MCF 10A (cell line): ENCODE measurements at regions not wholly inside any gene's neighbourhood (a gene's known extent, or its start where the extent isn't known, plus 50 kb on each side); places are given as distances from the start of the nearest gene placed in this dataset.

Source experiments
- BruUV-seq: library from RNA; stranded (reverse); fragments of 400-500 nt; replicated peaks from 2 replicates; lab custom pipeline; 2021; lab: Mats Ljungman, UMichigan
- CTCF ChIA-PET: fragments of 300-600 bp; sonication (Branson Sonifier 250); formaldehyde crosslinking; extraction: SDS; loops from one replicate; lab custom pipeline; 2021; ENCODE audit warnings: antibody characterized with exemption, inconsistent platforms; lab: Yijun Ruan, JAX
- POLR2A ChIA-PET: fragments of 300-600, 350-650 bp; sonication (Branson Sonifier 250); formaldehyde crosslinking; extraction: SDS; loops from one replicate; lab custom pipeline; 2020; ENCODE audit warnings: antibody characterized with exemption, inconsistent platforms; lab: Yijun Ruan, JAX
- DNase-seq: peaks from one replicate; pipeline ENCODE4 v3.0.0-alpha.2; 2018; ENCODE audit not compliant: unreplicated experiment
- H3K27ac Mint-ChIP-seq: one replicate; pipeline ENCODE4 v1.8.0; 2022; ENCODE audit warnings: mild to moderate bottlenecking, low read depth, mixed read lengths; ENCODE audit not compliant: unreplicated experiment
- H3K27me3 Mint-ChIP-seq: one replicate; pipeline ENCODE4 v1.8.0; 2022; ENCODE audit warnings: mixed read lengths; ENCODE audit not compliant: insufficient read depth, unreplicated experiment
- H3K36me3 Mint-ChIP-seq: one replicate; pipeline ENCODE4 v1.8.0; 2022; ENCODE audit warnings: mild to moderate bottlenecking, moderate library complexity, mixed read lengths; ENCODE audit not compliant: insufficient read depth, unreplicated experiment
- H3K4me1 Mint-ChIP-seq: one replicate; pipeline ENCODE4 v1.8.0; 2022; ENCODE audit warnings: mixed read lengths; ENCODE audit not compliant: insufficient read depth, unreplicated experiment
- H3K4me3 Mint-ChIP-seq: one replicate; pipeline ENCODE4 v1.8.0; 2022; ENCODE audit warnings: mild to moderate bottlenecking, moderate library complexity, mixed read lengths; ENCODE audit not compliant: unreplicated experiment
- H3K9me3 Mint-ChIP-seq: one replicate; pipeline ENCODE4 v1.8.0; 2022; ENCODE audit warnings: mixed read lengths; ENCODE audit not compliant: unreplicated experiment
- intact Hi-C: fragments of 100-400 bp; cut with micrococcal nuclease; formaldehyde crosslinking; loops from 2 replicates; pipeline ENCODE4 v1.14.1; 2022
- TF ChIP-seq, protein P1 (sequence below): fragments of 200-600 bp; IDR thresholded peaks from one replicate; pipeline ENCODE4 v1.8.0; 2022; ENCODE audit warnings: antibody characterized with exemption, mild to moderate bottlenecking; ENCODE audit not compliant: unreplicated experiment

DNA sequence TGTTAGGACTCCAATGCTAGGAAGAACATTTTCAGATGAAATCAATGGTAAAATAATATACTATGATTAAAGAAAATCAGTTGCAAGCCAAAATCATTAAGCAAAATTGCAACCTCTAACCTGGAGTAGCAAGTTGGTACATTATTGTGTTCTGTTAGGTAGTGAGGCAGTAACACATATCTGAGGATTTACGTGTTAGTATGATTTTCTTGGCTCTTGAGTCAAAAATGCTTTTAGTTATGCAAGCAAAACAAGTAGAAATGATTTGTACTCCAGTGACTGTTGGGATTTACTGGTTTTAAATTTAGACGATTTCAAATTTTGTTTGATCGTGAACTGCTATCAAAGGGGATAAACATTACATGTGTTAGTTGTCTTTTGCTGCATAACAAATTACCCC is 293.0 kb upstream of the BTBD3 start:
- no TSS peak for BruUV-seq
- DNase-seq, result no peak
- H3K27me3 Mint-ChIP-seq, result no peaks in the 10 kb centered on the region
- TF ChIP-seq, protein P1, sequence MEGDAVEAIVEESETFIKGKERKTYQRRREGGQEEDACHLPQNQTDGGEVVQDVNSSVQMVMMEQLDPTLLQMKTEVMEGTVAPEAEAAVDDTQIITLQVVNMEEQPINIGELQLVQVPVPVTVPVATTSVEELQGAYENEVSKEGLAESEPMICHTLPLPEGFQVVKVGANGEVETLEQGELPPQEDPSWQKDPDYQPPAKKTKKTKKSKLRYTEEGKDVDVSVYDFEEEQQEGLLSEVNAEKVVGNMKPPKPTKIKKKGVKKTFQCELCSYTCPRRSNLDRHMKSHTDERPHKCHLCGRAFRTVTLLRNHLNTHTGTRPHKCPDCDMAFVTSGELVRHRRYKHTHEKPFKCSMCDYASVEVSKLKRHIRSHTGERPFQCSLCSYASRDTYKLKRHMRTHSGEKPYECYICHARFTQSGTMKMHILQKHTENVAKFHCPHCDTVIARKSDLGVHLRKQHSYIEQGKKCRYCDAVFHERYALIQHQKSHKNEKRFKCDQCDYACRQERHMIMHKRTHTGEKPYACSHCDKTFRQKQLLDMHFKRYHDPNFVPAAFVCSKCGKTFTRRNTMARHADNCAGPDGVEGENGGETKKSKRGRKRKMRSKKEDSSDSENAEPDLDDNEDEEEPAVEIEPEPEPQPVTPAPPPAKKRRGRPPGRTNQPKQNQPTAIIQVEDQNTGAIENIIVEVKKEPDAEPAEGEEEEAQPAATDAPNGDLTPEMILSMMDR, result no peak
- no peaks in the 10 kb centered on the region for H3K4me1 Mint-ChIP-seq
- H3K9me3 Mint-ChIP-seq, result no peaks in the 10 kb centered on the region
- CTCF ChIA-PET, result no interaction called here
- no peak overlapping the region for H3K4me3 Mint-ChIP-seq
- POLR2A ChIA-PET, result no interaction called here
- intact Hi-C loops, result no loop called here
- no peak overlapping the region for H3K27ac Mint-ChIP-seq
- no peaks in the 10 kb centered on the region for H3K36me3 Mint-ChIP-seq

DNA sequence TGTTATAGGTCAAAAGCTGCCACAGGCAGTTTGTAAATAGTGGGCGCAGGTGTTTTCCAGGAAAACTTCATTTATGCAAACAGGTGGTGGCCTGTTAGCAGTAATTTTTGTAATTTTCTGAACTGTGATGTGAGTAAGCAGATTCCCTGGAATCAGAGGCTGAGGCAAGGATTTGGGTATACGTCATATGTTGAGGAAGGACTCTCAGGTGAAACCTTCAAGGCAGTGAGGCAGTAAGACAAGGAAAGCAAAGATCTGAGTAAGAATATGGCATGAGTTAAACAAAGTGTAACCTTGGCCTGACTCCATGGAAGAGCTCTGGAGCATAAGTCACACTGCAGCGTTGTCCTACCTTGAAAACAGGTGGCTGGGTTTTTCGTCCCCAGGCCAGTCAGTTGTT is 291.1 kb upstream of the BTBD3 start:
- H3K9me3 Mint-ChIP-seq, result no peaks in the 10 kb centered on the region
- no peaks in the 10 kb centered on the region for H3K36me3 Mint-ChIP-seq
- no peak overlapping the region for H3K4me3 Mint-ChIP-seq
- BruUV-seq, result no TSS peak
- H3K27me3 Mint-ChIP-seq, result no peaks in the 10 kb centered on the region
- H3K4me1 Mint-ChIP-seq, result no peaks in the 10 kb centered on the region
- CTCF ChIA-PET, result interaction anchor here (0.5 kb wide), 1 partner anchor 587 kb away, joined by 3 read pairs; no protein-coding TSS in a partner anchor
- no peak for DNase-seq
- TF ChIP-seq, protein P1, result no peak
- POLR2A ChIA-PET, result no interaction called here
- H3K27ac Mint-ChIP-seq, result no peak overlapping the region
- intact Hi-C loops, result no loop called here

DNA sequence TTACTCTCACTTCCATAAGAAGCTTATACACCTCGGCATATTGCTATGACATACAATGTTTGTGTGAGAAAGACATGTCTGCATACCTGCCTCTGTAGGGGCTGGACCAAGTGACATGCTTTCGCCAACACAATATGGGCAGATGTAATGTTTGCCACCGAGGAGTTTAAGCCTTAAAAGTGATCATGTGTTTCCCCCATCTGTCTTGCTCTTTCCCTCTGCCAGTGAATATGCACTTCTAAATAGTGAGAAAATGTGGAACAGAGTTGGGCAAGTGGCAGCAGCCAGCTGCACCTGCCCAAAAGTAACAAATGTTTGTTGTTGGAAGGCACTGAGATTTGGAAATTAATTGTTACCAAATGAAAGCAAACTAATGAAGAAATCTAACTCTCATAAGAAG is 274.8 kb upstream of the BTBD3 start:
- no peak for DNase-seq
- POLR2A ChIA-PET, result no interaction called here
- TF ChIP-seq, protein P1, result no peak
- Mint-ChIP-seq H3K4me3 (no peak overlapping the region), H3K27ac (no peak overlapping the region), H3K4me1 (no peaks in the 10 kb centered on the region), H3K9me3 (peaks cover 7% of the 10 kb centered on the region), H3K36me3 (no peaks in the 10 kb centered on the region), H3K27me3 (no peaks in the 10 kb centered on the region)
- intact Hi-C loops, result no loop called here
- no TSS peak for BruUV-seq
- CTCF ChIA-PET, result no interaction called here

DNA sequence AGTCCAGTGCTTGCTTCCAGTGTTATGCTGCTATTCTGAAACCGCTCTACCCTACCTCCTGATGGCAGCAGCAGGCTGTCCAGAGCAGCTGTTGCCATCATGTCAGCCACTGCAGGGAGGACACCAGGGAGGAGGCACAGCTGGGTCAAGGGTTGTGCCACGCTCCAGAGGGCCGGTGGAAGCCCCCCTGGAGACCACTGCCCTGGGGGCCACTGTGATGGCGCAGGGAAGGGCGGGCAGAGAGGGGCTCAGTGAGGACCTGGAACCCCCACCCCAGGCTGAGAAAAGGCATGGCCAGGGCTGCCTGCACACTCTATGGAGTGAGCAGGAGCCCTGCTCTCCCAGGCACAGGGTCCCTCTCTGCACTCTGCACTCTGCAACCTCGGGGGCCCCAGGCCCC is 271.3 kb upstream of the BTBD3 start:
- H3K9me3 Mint-ChIP-seq, result peaks cover 7% of the 10 kb centered on the region
- no TSS peak for BruUV-seq
- no peak for DNase-seq
- ChIA-PET CTCF (no interaction called here), POLR2A (no interaction called here)
- H3K4me3 Mint-ChIP-seq, result no peak overlapping the region
- no peak overlapping the region for H3K27ac Mint-ChIP-seq
- no peaks in the 10 kb centered on the region for H3K27me3 Mint-ChIP-seq
- no peaks in the 10 kb centered on the region for H3K36me3 Mint-ChIP-seq
- TF ChIP-seq, protein P1, result no peak
- intact Hi-C loops, result no loop called here
- H3K4me1 Mint-ChIP-seq, result no peaks in the 10 kb centered on the region
